Smooth muscle cell (in vitro differentiated cells): ENCODE measurements at regions not wholly inside any gene's neighbourhood (a gene's known extent, or its start where the extent isn't known, plus 50 kb on each side); places are given as distances from the start of the nearest gene placed in this dataset.

Experiments
- DNase-seq: peaks from one replicate; lab custom pipeline; 2025; ENCODE audit not compliant: unreplicated experiment; lab: John Stamatoyannopoulos, UW
- H2AFZ ChIP-seq: fragments of 200-600 bp; sonication (generic); 2 replicates; pipeline ENCODE4 v1.6.0; 2016; ENCODE audit warnings: antibody characterized with exemption, low read depth, mild to moderate bottlenecking
- H3F3A ChIP-seq: fragments of 200-600 bp; sonication (generic); 2 replicates; pipeline ENCODE4 v1.6.0; 2017; ENCODE audit warnings: antibody characterized with exemption, low read depth
- H3K27ac ChIP-seq: fragments of 200-600 bp; sonication (generic); 2 replicates; pipeline ENCODE4 v1.5.1; 2016; ENCODE audit warnings: low read depth, mild to moderate bottlenecking
- H3K27me3 ChIP-seq: fragments of 200-600 bp; sonication (generic); 2 replicates; pipeline ENCODE4 v1.6.1; 2016; ENCODE audit warnings: low read depth, mild to moderate bottlenecking
- H3K36me3 ChIP-seq: fragments of 200-600 bp; sonication (generic); 2 replicates; pipeline ENCODE4 v1.5.1; 2016; ENCODE audit warnings: low read depth
- H3K4me1 ChIP-seq: fragments of 200-600 bp; sonication (generic); 2 replicates; pipeline ENCODE4 v1.5.1; 2016; ENCODE audit warnings: low read depth
- H3K4me2 ChIP-seq: fragments of 200-600 bp; sonication (generic); 2 replicates; pipeline ENCODE4 v1.6.0; 2016; ENCODE audit warnings: mild to moderate bottlenecking
- H3K4me3 ChIP-seq: fragments of 200-600 bp; sonication (generic); 2 replicates; pipeline ENCODE4 v1.5.1; 2016; ENCODE audit warnings: mild to moderate bottlenecking
- H3K79me2 ChIP-seq: fragments of 200-600 bp; sonication (generic); 2 replicates; pipeline ENCODE4 v1.6.0; 2016; ENCODE audit warnings: low read depth, mild to moderate bottlenecking
- H3K9ac ChIP-seq: fragments of 200-600 bp; sonication (generic); 2 replicates; pipeline ENCODE4 v1.6.0; 2016; ENCODE audit warnings: low read depth
- H3K9me3 ChIP-seq: fragments of 200-600 bp; sonication (generic); replicated peaks from 2 replicates; pipeline ENCODE4 v1.5.1; 2016; ENCODE audit warnings: low read depth
- H4K20me1 ChIP-seq: fragments of 200-600 bp; sonication (generic); 2 replicates; pipeline ENCODE4 v1.6.0; 2016; ENCODE audit warnings: low read depth
- CTCF ChIP-seq: fragments of 200-600 bp; sonication (generic); IDR thresholded peaks from 2 replicates; pipeline ENCODE4 v1.5.1; 2017; ENCODE audit warnings: borderline replicate concordance, mild to moderate bottlenecking, antibody characterized with exemption; ENCODE audit not compliant: insufficient read depth, poor library complexity, severe bottlenecking
- WGBS: methylation state at CpG from one replicate; pipeline ENCODE4 v1.1.7; 2016; ENCODE audit warnings: low lambda C conversion rate; 5-methylcytosine and 5-hydroxymethylcytosine counted together

DNA sequence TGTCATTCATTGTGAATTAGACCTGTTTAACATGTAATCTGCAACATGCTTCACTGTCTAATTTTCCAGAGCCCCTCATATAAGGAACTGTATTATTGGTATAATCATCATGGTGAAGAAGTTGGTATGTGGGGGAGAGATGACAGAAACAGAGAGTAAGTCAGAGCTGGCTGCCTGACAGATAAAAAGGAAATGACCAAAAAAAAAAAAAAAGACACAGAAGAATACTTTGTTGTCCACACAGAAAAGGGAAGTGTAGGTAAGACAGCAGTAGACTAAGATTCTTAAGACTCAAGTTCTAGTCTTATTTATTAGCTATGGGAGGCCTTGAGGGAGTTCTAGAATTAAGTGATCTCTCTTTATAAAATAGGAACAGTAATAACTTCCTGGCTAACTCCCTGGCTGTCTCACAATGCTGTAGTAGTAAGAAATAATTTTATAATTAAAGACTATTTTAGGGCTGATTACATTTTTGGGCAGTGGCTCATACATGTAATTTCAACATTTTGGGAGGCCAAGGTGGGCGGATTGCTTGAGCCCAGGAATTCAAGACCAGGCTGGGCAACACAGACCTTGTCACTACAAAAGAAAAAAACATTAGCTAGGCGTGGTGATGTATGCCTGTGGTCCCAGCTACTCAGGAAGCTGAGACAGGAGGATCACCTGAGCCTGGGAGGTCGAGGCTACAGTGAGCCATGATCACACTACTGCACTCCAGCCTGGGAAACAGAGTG is 102.5 kb downstream of the PRL start:
- no peak overlapping the region for H3K4me3 ChIP-seq
- H3K27ac ChIP-seq = peak overlapping the region; percentile 19
- no peak overlapping the region for H3K9ac ChIP-seq
- H3K4me2 ChIP-seq = no peak overlapping the region
- no peaks in the 10 kb centered on the region for H3K36me3 ChIP-seq
- H2AFZ ChIP-seq = no peak overlapping the region
- no peaks in the 10 kb centered on the region for H3F3A ChIP-seq
- WGBS = 91% methylated on average over 3 of the region's 3 CpGs
- H3K27me3 ChIP-seq = no peaks in the 10 kb centered on the region
- no peak for TF ChIP-seq CTCF
- no peaks in the 10 kb centered on the region for H3K4me1 ChIP-seq
- H3K9me3 ChIP-seq = no peaks in the 10 kb centered on the region
- DNase-seq = no peak
- no peaks in the 10 kb centered on the region for H3K79me2 ChIP-seq
- no peaks in the 10 kb centered on the region for H4K20me1 ChIP-seq

DNA sequence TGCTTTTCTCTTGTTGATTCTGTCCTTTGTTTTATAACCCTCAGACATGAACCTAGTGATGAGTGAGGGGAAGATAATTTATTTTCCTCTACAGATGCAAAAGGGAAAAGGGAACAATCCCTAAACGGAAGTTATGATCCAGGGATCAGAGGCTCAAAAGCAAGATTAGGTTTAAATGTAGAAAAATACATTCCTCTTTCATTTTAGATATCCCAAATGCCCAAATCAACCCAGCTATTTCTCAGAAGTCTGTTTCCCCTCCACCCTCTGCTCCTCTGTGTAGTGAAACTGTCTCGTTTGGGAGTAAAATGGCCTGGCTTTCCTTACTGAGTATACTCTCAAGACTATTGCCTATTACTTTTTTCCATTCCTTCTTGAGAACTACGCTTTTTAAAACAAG is 97.1 kb downstream of the PRL start:
- TF ChIP-seq CTCF = no peak
- Histone ChIP-seq H3K27ac (no peak overlapping the region), H2AFZ (peak overlapping the region; percentile 8), H3K4me3 (no peak overlapping the region), H3K36me3 (no peaks in the 10 kb centered on the region), H3K79me2 (no peaks in the 10 kb centered on the region), H3K9ac (no peak overlapping the region), H3F3A (no peaks in the 10 kb centered on the region), H4K20me1 (no peaks in the 10 kb centered on the region), H3K9me3 (no peaks in the 10 kb centered on the region), H3K27me3 (no peaks in the 10 kb centered on the region), H3K4me1 (no peaks in the 10 kb centered on the region), H3K4me2 (no peak overlapping the region)
- DNase-seq = no peak
- WGBS = 48% methylated on average over 3 of the region's 3 CpGs

GRCh38 chr6:22204153-22204552 is 92.7 kb downstream of the PRL start:
- Histone ChIP-seq H4K20me1 (no peaks in the 10 kb centered on the region), H3K36me3 (no peaks in the 10 kb centered on the region), H3K4me1 (no peaks in the 10 kb centered on the region), H3K27ac (no peak overlapping the region), H3K27me3 (no peaks in the 10 kb centered on the region), H3K9me3 (no peaks in the 10 kb centered on the region), H2AFZ (no peak overlapping the region), H3K4me3 (no peak overlapping the region), H3K9ac (no peak overlapping the region), H3K4me2 (no peak overlapping the region), H3F3A (no peaks in the 10 kb centered on the region), H3K79me2 (no peaks in the 10 kb centered on the region)
- TF ChIP-seq CTCF = no peak
- WGBS = 95% methylated on average over 6 of the region's 6 CpGs
- no peak for DNase-seq

- Histone ChIP-seq H3K9ac (no peak overlapping the region), H3K27me3 (no peaks in the 10 kb centered on the region), H4K20me1 (no peaks in the 10 kb centered on the region), H3F3A (no peaks in the 10 kb centered on the region), H3K79me2 (no peaks in the 10 kb centered on the region), H3K4me2 (no peak overlapping the region), H3K4me3 (no peak overlapping the region), H3K27ac (no peak overlapping the region), H3K9me3 (no peaks in the 10 kb centered on the region), H3K4me1 (no peaks in the 10 kb centered on the region), H3K36me3 (no peaks in the 10 kb centered on the region), H2AFZ (no peak overlapping the region)
- DNase-seq = no peak
- whole genome bisulfite sequencing = 100% methylated on average over 1 of the region's 1 CpG
- no peak for TF ChIP-seq CTCF
These were observed 91.6 kb downstream of the PRL start for GRCh38 chr6:22205266-22205665.
